Lower leg skin (tissue), 4 donors: ENCODE measurements at regions not wholly inside any gene's neighbourhood (a gene's known extent, or its start where the extent isn't known, plus 50 kb on each side); places are given as distances from the start of the nearest gene placed in this dataset.

ENCODE experiments used
- DNase-seq, 2 donors: peaks; one replicate each; pipeline ENCODE4 v3.0.0-alpha.2; 2019; ENCODE audit warnings: low spot score in 2 of 2
- H3K4me3 ChIP-seq: fragments of 200-600 bp; sonication (generic); 2 replicates; pipeline ENCODE4 v1.5.1; 2017; ENCODE audit warnings: mild to moderate bottlenecking, low read depth; ENCODE audit not compliant: poor library complexity, severe bottlenecking
- CTCF ChIP-seq, 3 donors: fragments of 450-650 bp; IDR thresholded peaks; one replicate each; pipeline ENCODE4 v1.5.1; 2016; ENCODE audit warnings: antibody characterized with exemption in 3 of 3, mild to moderate bottlenecking in 3 of 3, moderate library complexity in 2 of 3
- POLR2A ChIP-seq, 2 donors: fragments of 450-650 bp; IDR thresholded peaks; one replicate each; pipeline ENCODE4 v1.6.1; 2016 to 2017; ENCODE audit warnings: antibody characterized with exemption in 2 of 2, mild to moderate bottlenecking in 1 of 2, moderate library complexity in 1 of 2
- WGBS, 2 donors: methylation state at CpG; one replicate each; pipeline ENCODE4 v1.1.5; 2018; 5-methylcytosine and 5-hydroxymethylcytosine counted together
- intact Hi-C: fragments of 100-400 bp; cut with DNase I; formaldehyde crosslinking; loops from one replicate; pipeline ENCODE4 v1.15.0; 2023; ENCODE audit warnings: low total_unique reads

DNA sequence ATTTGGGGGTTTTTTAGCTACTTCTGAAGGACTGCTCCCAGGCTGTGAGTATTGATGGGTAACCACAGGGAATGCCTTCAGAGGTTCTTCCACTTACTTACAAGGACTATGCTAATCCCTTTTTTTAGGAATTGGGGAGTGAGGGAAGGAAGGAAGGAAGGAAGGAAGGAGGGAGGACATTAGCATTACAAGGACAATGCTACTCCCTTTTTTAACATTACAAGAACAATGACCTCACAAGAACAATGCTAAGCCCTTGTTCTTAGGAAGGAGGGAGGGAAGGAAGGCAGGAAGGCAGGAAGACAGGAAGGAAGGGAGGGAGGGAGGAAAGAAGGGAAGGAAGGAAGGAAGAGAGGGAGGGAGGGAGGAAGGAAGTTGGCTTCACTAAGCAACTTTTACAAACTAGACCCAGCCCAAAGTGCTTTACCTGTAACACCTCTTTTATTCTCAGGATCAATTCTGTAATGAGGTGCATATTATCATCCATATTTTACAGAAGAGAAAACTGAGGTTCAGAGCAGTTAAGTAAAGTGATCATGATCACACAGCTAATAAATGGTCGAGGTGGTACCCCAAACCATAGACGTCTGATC is 446.8 kb upstream of the JARID2 start:
- intact Hi-C loops, result no loop called here
- no peak for DNase-seq
- TF ChIP-seq CTCF (IDR thresholded peaks at IDR 0.05) (no peak), POLR2A (IDR thresholded peaks at IDR 0.05) (no peak)
- H3K4me3 ChIP-seq, result no peak overlapping the region
- WGBS, 2 donors, result 93 to 94% methylated on average over 2 of the region's 2 CpGs

DNA sequence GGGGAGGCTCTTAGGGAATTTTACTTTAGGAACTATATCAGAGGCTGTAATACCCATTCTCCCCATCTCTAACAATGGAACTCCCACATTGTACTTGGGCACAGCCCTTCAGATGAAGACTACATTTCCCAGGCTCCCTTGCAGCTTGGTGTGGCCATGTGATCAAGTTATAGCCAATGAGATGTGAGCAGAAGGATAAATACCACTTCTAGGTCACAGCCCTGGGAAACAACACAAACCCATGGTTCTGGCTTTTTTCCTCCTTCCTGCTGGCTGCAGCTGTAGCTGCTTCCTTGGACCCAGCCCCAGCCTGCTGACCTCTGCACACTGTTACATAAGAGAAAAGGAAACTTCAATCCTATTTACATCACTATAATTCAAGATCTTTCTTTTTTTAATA is 445.9 kb upstream of the JARID2 start:
- TF ChIP-seq POLR2A (IDR thresholded peaks at IDR 0.05) (no peak), CTCF (IDR thresholded peaks at IDR 0.05) (no peak)
- H3K4me3 ChIP-seq, result no peak overlapping the region
- intact Hi-C loops, result no loop called here
- peak in 1 of 2 donors; percentile 44 for DNase-seq

DNA sequence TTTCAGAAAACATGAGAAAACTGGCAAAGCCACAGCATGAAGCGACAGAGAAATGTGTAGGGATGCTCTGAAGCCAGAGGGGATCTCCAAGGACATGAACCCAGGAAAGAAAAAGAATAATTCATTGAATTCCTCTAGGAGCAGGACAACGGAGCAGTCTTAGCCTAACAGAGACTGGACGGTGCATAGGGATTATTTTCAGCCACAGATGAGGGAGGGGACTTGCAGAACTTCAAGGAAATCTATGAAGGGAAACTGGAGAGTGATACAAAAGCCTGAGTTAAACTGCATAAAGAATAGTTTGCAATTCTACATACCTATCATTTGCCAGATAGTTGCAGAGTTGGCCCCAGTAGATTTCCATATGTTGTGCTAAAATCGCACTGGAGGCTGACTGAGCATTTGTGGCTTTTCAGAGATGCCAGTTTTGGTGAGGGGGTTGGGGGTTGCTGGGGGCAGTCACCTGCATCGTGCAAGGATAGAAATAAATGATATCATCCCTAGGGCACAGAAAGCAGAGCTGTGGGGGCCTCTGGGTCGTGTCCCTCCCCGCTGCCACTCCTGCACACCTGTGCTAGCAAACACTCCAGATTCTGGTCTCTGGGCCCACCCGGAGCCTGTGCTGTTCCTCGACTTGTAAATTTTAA is 443.2 kb upstream of the JARID2 start:
- H3K4me3 ChIP-seq, result no peak overlapping the region
- 84 to 89% methylated on average over 9 of the region's 9 CpGs for WGBS, 2 donors
- intact Hi-C loops, result no loop called here
- peak in 1 of 2 donors; percentile 45 for DNase-seq
- TF ChIP-seq CTCF (IDR thresholded peaks at IDR 0.05) (no peak), POLR2A (IDR thresholded peaks at IDR 0.05) (no peak)

GRCh38 chr6:14804001-14804784 is 441.7 kb upstream of the JARID2 start:
- WGBS, 2 donors, result 51 to 53% methylated on average over 16 to 17 of the region's 18 CpGs
- intact Hi-C loops, result no loop called here
- no peak overlapping the region for H3K4me3 ChIP-seq
- DNase-seq, result peak; percentile 27 to 63
- no peak for TF ChIP-seq CTCF (IDR thresholded peaks at IDR 0.05)
- TF ChIP-seq POLR2A (IDR thresholded peaks at IDR 0.05), result no peak

DNA sequence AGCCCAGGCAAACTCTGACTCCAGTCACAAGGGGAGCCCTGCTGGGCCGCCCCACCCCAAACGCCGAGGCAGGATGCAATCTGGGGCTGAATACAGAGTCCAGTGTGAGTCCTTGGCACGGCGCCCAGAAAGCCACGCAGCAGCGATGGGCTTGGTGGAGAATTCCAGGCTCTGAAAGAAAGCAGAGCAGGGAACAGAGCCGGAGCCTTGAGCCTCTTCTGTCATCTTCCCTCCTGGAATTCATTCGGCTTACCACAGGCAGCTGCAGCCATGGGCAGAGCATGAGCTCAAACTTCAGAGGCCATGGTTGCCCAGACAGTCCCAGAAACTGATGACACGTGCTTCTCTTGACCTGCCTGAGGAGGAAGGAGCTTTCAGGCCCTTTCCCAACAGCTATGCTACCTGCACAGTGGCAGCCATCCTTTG is 441.1 kb upstream of the JARID2 start:
- intact Hi-C loops, result no loop called here
- WGBS, 2 donors, result 59 to 62% methylated on average over 10 of the region's 10 CpGs
- TF ChIP-seq POLR2A (IDR thresholded peaks at IDR 0.05) (no peak), CTCF (IDR thresholded peaks at IDR 0.05) (no peak)
- no peak overlapping the region for H3K4me3 ChIP-seq
- DNase-seq, result peak; percentile 43 to 94
